ENCODE measurements at regions not wholly inside any gene's neighbourhood (a gene's known extent, or its start where the extent isn't known, plus 50 kb on each side); places are given as distances from the start of the nearest gene placed in this dataset.

DNA sequence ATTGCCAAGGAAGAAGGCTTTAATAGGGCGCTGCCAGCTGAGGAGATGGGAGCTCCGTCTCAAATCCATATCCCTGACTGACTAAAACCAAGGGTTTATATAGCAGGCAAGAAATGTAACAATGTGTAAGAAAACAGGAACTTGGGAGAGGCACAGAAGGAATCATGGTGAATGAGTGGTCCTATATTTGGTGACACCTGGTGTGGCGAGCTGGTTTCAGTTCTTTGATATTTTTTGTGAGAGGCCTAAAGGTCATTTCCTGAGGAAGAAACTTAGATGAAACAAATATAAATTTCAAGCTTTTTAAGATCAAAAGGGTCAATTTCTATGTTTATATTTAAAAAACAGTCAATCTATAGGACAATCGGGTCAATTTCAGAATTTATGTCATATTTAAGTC lies 826.3 kb downstream of the SLITRK6 start:
- H3K4me3 ChIP-seq (ENCODE audit: low read depth, low read length) = no peak overlapping the region
- no peak overlapping the region for H3K27ac ChIP-seq (ENCODE audit: low read depth, low read length)
- H3K9me3 ChIP-seq (ENCODE audit: control insufficient read depth, insufficient read depth, low read length) = no peaks in the 10 kb centered on the region
- CTCF ChIA-PET = no interaction called here
- DNase-seq (ENCODE audit: low read depth, low spot score) = no peak
- TF ChIP-seq, protein P1, sequence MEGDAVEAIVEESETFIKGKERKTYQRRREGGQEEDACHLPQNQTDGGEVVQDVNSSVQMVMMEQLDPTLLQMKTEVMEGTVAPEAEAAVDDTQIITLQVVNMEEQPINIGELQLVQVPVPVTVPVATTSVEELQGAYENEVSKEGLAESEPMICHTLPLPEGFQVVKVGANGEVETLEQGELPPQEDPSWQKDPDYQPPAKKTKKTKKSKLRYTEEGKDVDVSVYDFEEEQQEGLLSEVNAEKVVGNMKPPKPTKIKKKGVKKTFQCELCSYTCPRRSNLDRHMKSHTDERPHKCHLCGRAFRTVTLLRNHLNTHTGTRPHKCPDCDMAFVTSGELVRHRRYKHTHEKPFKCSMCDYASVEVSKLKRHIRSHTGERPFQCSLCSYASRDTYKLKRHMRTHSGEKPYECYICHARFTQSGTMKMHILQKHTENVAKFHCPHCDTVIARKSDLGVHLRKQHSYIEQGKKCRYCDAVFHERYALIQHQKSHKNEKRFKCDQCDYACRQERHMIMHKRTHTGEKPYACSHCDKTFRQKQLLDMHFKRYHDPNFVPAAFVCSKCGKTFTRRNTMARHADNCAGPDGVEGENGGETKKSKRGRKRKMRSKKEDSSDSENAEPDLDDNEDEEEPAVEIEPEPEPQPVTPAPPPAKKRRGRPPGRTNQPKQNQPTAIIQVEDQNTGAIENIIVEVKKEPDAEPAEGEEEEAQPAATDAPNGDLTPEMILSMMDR (IDR thresholded peaks at IDR 0.05; ENCODE audit: low read depth, low read length) = no peak
- POLR2A ChIA-PET = no interaction called here
- H3K27me3 ChIP-seq (ENCODE audit: control insufficient read depth, insufficient read depth, low read length) = no peaks in the 10 kb centered on the region

DNA sequence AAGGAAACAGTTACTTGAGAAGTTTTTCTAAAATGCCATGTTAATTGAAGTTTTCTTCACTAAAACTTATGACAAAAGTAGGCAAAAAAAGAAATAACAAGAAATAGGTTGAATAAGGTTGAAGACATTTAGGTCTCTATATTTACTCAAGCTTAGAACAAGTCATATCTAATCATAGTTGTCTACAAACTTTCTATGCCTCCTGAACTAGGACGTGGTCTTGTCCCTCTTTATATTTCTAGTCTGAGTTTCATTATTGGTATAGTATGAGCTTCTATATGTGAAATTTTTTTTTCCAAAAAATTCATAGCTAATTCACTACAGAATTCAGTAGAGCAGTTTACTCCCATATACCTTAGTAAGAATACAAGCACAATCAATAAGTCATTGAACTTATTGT lies 836.4 kb downstream of the SLITRK6 start:
- DNase-seq (ENCODE audit: low read depth, low spot score) = no peak
- no peak overlapping the region for H3K4me3 ChIP-seq (ENCODE audit: low read depth, low read length)
- no peaks in the 10 kb centered on the region for H3K9me3 ChIP-seq (ENCODE audit: control insufficient read depth, insufficient read depth, low read length)
- ChIA-PET CTCF (no interaction called here), POLR2A (no interaction called here)
- TF ChIP-seq, protein P1 (IDR thresholded peaks at IDR 0.05; ENCODE audit: low read depth, low read length) = no peak
- no peak overlapping the region for H3K27ac ChIP-seq (ENCODE audit: low read depth, low read length)
- H3K27me3 ChIP-seq (ENCODE audit: control insufficient read depth, insufficient read depth, low read length) = no peaks in the 10 kb centered on the region

DNA sequence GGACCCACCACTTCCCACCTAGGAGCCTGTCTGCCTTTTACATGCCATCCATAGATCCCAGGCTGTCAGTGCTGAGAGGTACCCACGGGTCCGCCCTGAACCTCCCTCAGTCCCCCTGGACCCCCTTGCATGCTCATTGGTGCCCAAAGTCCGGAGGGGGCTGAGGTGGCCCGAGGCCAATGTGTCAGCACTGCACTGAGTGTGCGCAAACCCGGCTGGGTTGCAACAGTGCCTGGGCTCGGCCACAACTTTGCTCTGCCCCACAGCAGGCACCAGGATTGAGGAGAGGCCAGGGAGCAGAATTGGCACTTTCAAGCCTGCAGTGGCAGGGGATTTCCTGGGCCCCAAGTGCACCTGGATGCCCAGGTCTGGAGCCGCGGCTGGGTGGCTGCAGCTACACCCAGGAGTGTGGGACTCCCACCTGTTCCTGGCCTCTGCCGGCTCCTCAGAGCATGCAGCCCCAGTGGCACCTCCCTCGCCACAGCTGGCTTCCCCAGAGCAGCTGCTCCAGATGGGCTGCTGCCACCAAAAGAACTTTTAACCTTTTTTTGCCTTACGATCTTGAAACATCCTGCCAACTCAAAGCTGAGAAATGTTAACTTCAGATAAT lies 837.0 kb downstream of the SLITRK6 start:
- Histone ChIP-seq H3K27ac (ENCODE audit: low read depth, low read length) (no peak overlapping the region), H3K9me3 (ENCODE audit: control insufficient read depth, insufficient read depth, low read length) (no peaks in the 10 kb centered on the region), H3K4me3 (ENCODE audit: low read depth, low read length) (no peak overlapping the region), H3K27me3 (ENCODE audit: control insufficient read depth, insufficient read depth, low read length) (no peaks in the 10 kb centered on the region)
- DNase-seq (ENCODE audit: low read depth, low spot score) = no peak
- ChIA-PET POLR2A (no interaction called here), CTCF (no interaction called here)
- TF ChIP-seq, protein P1 (IDR thresholded peaks at IDR 0.05; ENCODE audit: low read depth, low read length) = no peak

DNA sequence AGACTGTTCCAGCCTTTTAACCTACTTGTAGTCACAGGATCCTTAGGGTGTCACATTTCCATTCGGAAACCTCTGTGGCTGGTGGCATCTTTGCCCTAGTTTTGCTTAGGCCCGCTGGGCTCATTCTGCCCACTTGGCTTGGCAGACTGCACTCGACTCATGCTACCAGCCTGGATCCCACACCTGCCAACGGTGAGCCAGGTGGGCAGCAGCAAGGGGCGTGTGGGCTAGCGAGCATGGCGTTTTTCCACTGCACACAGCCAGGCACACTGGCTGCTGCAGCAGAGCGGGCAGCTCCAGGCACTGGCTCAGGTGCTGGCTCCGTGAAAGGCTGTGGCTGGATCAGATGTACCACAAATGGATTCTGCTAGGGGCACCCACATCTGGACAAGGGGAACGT lies 838.2 kb downstream of the SLITRK6 start:
- Histone ChIP-seq H3K27ac (ENCODE audit: low read depth, low read length) (no peak overlapping the region), H3K27me3 (ENCODE audit: control insufficient read depth, insufficient read depth, low read length) (no peaks in the 10 kb centered on the region), H3K4me3 (ENCODE audit: low read depth, low read length) (no peak overlapping the region), H3K9me3 (ENCODE audit: control insufficient read depth, insufficient read depth, low read length) (no peaks in the 10 kb centered on the region)
- CTCF ChIA-PET = no interaction called here
- no peak for DNase-seq (ENCODE audit: low read depth, low spot score)
- TF ChIP-seq, protein P1 (IDR thresholded peaks at IDR 0.05; ENCODE audit: low read depth, low read length) = no peak
- POLR2A ChIA-PET = no interaction called here

DNA sequence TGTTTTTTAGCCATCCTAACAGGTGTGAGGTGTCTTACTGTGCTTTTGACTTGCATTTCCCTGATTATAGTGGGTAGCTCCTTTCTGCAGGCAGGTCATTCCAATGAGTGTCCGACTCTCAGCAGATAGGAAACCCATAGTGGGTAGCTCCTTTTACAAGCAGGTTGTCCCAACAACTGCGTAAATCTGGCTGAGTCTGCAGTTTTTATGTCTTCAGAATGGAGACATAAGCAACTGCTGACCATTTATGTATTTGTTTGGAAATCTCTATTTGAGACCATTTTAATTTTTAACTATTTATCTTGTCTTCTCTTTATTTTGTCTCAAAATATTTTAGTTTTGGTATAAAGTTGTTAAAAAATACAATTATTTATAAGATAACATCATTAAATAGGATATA lies 839.4 kb downstream of the SLITRK6 start:
- CTCF ChIA-PET = no interaction called here

More for the DNA sequence above, 839.4 kb downstream of the SLITRK6 start:
- Histone ChIP-seq H3K4me3 (ENCODE audit: low read depth, low read length) (no peak overlapping the region), H3K27ac (ENCODE audit: low read depth, low read length) (no peak overlapping the region), H3K9me3 (ENCODE audit: control insufficient read depth, insufficient read depth, low read length) (no peaks in the 10 kb centered on the region), H3K27me3 (ENCODE audit: control insufficient read depth, insufficient read depth, low read length) (no peaks in the 10 kb centered on the region)
- TF ChIP-seq, protein P1 (IDR thresholded peaks at IDR 0.05; ENCODE audit: low read depth, low read length) = no peak
- POLR2A ChIA-PET = no interaction called here
- DNase-seq (ENCODE audit: low read depth, low spot score) = no peak
